ENCODE measurements at regions not wholly inside any gene's neighbourhood (a gene's known extent, or its start where the extent isn't known, plus 50 kb on each side); places are given as distances from the start of the nearest gene placed in this dataset.
A peak's percentile ranks its signal among the peaks of the same experiment; 100 is the strongest.

- TF ChIP-seq BCL11A (IDR thresholded peaks at IDR 0.05; ENCODE audit: low read depth in 2 of 2, low read length in 2 of 2) (no peak), SIX5 (IDR thresholded peaks at IDR 0.05; ENCODE audit: low read depth, low read length) (no peak), HDAC6 (IDR thresholded peaks at IDR 0.05; ENCODE audit: low read depth, low read length) (no peak), ATF2 (IDR thresholded peaks at IDR 0.05; ENCODE audit: low read length) (peak; percentile 70; the same call in 1 of the 2 replicates), SRF (IDR thresholded peaks at IDR 0.05; ENCODE audit: low read depth, low read length) (no peak), SAP30 (IDR thresholded peaks at IDR 0.05; ENCODE audit: insufficient read depth, insufficient replicate concordance, low read length) (no peak), SUZ12 (IDR thresholded peaks at IDR 0.05; ENCODE audit: low read length) (no peak), RBBP5 (IDR thresholded peaks at IDR 0.05; ENCODE audit: borderline replicate concordance, low read depth, low read length) (no peak), PHF8 (conservative IDR thresholded peaks at IDR 0.05; ENCODE audit: low read depth, low read length) (no peak), CEBPB (IDR thresholded peaks at IDR 0.05; ENCODE audit: low read depth, low read length) (peak; percentile 74), KDM1A (IDR thresholded peaks at IDR 0.05; ENCODE audit: borderline replicate concordance, low read length) (no peak), HDAC2 (IDR thresholded peaks at IDR 0.05; ENCODE audit: borderline replicate concordance in 1 of 2, low read depth in 2 of 2, low read length in 2 of 2) (no peak), EP300 (IDR thresholded peaks at IDR 0.05; ENCODE audit: borderline replicate concordance in 1 of 2, low read depth in 2 of 2, low read length in 2 of 2) (no peak), BACH1 (IDR thresholded peaks at IDR 0.05; ENCODE audit: low read length) (no peak), SIRT6 (IDR thresholded peaks at IDR 0.05; ENCODE audit: low read length) (no peak), ZNF274 (IDR thresholded peaks at IDR 0.05; ENCODE audit: borderline replicate concordance, extremely low read depth, low read length) (no peak), CTCF (IDR thresholded peaks at IDR 0.05; ENCODE audit: control extremely low read depth in 1 of 3, insufficient read depth in 1 of 3, low read depth in 1 of 3, low read length in 3 of 3) (peak; percentile 71 to 96 (median 87)), E2F6 (IDR thresholded peaks at IDR 0.05) (peak; percentile 52)
These were observed 274.5 kb downstream of the CTH start (continued) for GRCh38 chr1:70685300-70686286.
